MM.1S (cell line): ENCODE measurements at regions not wholly inside any gene's neighbourhood (a gene's known extent, or its start where the extent isn't known, plus 50 kb on each side); places are given as distances from the start of the nearest gene placed in this dataset.
"Not testable (repeated sequence)": the region's sequence is repeated elsewhere in the genome, so short reads cannot be mapped to it uniquely, and the experiment has no call there.

Experiments
- DNase-seq: peaks from one replicate; pipeline ENCODE4 v3.0.0-alpha.2; 2015
- H2AFZ ChIP-seq: fragments of 300-600 bp; sonication (generic); 2 replicates; pipeline ENCODE4 v1.6.0; 2016; ENCODE audit warnings: antibody characterized with exemption, low read length
- H3F3A ChIP-seq: fragments of 300-600 bp; sonication (generic); 2 replicates; pipeline ENCODE4 v1.6.1; 2016; ENCODE audit warnings: mild to moderate bottlenecking, antibody characterized with exemption, low read length, moderate library complexity, mixed read lengths; ENCODE audit not compliant: insufficient read depth
- H3K27ac ChIP-seq: fragments of 300-600 bp; sonication (generic); 2 replicates; pipeline ENCODE4 v1.5.1; 2016; ENCODE audit warnings: mild to moderate bottlenecking, low read length
- H3K27me3 ChIP-seq: fragments of 300-600 bp; sonication (generic); replicated peaks from 2 replicates; pipeline ENCODE4 v1.6.0; 2016; ENCODE audit warnings: low read length; ENCODE audit not compliant: insufficient read depth
- H3K36me3 ChIP-seq: fragments of 300-600 bp; sonication (generic); replicated peaks from 2 replicates; pipeline ENCODE4 v1.6.1; 2016; ENCODE audit warnings: mild to moderate bottlenecking, low read length, mixed read lengths; ENCODE audit not compliant: insufficient read depth
- H3K4me1 ChIP-seq: fragments of 300-600 bp; sonication (generic); 2 replicates; pipeline ENCODE4 v1.6.1; 2016; ENCODE audit warnings: low read length, mixed read lengths
- H3K4me2 ChIP-seq: fragments of 300-600 bp; sonication (generic); 2 replicates; pipeline ENCODE4 v1.6.0; 2016; ENCODE audit warnings: low read depth, low read length
- H3K4me3 ChIP-seq: fragments of 300-600 bp; sonication (generic); 2 replicates; pipeline ENCODE4 v1.5.1; 2016; ENCODE audit warnings: low read length, mixed read lengths
- H3K79me2 ChIP-seq: fragments of 300-600 bp; sonication (generic); 2 replicates; pipeline ENCODE4 v1.6.1; 2016; ENCODE audit warnings: mixed run types, low read length, mixed read lengths
- H3K9ac ChIP-seq: fragments of 300-600 bp; sonication (generic); 2 replicates; pipeline ENCODE4 v1.6.1; 2016; ENCODE audit warnings: low read length, mixed read lengths
- H3K9me2 ChIP-seq: fragments of 300-600 bp; sonication (generic); replicated peaks from 2 replicates; pipeline ENCODE4 v1.6.1; 2016; ENCODE audit warnings: mild to moderate bottlenecking, low read length, mixed read lengths; ENCODE audit not compliant: insufficient read depth
- H3K9me3 ChIP-seq: fragments of 300-600 bp; sonication (generic); replicated peaks from 2 replicates; pipeline ENCODE4 v1.6.1; 2016; ENCODE audit warnings: mild to moderate bottlenecking, low read length, mixed read lengths; ENCODE audit not compliant: insufficient read depth
- H4K20me1 ChIP-seq: fragments of 300-600 bp; sonication (generic); 2 replicates; pipeline ENCODE4 v1.6.1; 2016; ENCODE audit warnings: mild to moderate bottlenecking, low read length, moderate library complexity, mixed read lengths; ENCODE audit not compliant: insufficient read depth
- CTCF ChIP-seq: fragments of 300-600 bp; sonication (generic); IDR thresholded peaks from 2 replicates; pipeline ENCODE4 v1.5.1; 2016; ENCODE audit warnings: antibody characterized with exemption, low read length, mixed read lengths
- EZH2 ChIP-seq: fragments of 300-600 bp; sonication (generic); optimal IDR thresholded peaks from 2 replicates; pipeline ENCODE3; 2017; ENCODE audit warnings: low read depth, mild to moderate bottlenecking, antibody characterized with exemption, low read length, mixed read lengths
- EZH2phosphoT487 ChIP-seq: fragments of 300-600 bp; sonication (generic); IDR thresholded peaks from 2 replicates; pipeline ENCODE4 v1.6.1; 2018; ENCODE audit warnings: antibody characterized with exemption, low read length

- H3K9ac ChIP-seq: no peak overlapping the region
- H3K27ac ChIP-seq: no peak overlapping the region
- H3K27me3 ChIP-seq: no peaks in the 10 kb centered on the region
- TF ChIP-seq EZH2phosphoT487 (no peak), CTCF (no peak), EZH2 (no peak)
- no peaks in the 10 kb centered on the region for H3K36me3 ChIP-seq
- no peak overlapping the region for H3K4me3 ChIP-seq
- no peaks in the 10 kb centered on the region for H3K4me1 ChIP-seq
- no peaks in the 10 kb centered on the region for H3F3A ChIP-seq
- H3K9me3 ChIP-seq: no peaks in the 10 kb centered on the region
- no peaks in the 10 kb centered on the region for H4K20me1 ChIP-seq
- no peak overlapping the region for H3K4me2 ChIP-seq
- no peak overlapping the region for H2AFZ ChIP-seq
- H3K79me2 ChIP-seq: no peaks in the 10 kb centered on the region
- H3K9me2 ChIP-seq: no peaks in the 10 kb centered on the region
- no peak for DNase-seq
Observed at GRCh38 chrX:46173159-46173558, 372.1 kb downstream of the ZNF674 start.

GRCh38 chrX:46171457-46171856, 373.8 kb downstream of the ZNF674 start:
- DNase-seq, H3K36me3 ChIP-seq, H3F3A ChIP-seq, H2AFZ ChIP-seq, H3K9me2 ChIP-seq, H3K79me2 ChIP-seq, H3K9me3 ChIP-seq, H3K27me3 ChIP-seq, H3K4me3 ChIP-seq, H4K20me1 ChIP-seq, H3K4me1 ChIP-seq, H3K9ac ChIP-seq, H3K4me2 ChIP-seq, H3K27ac ChIP-seq: not testable (repeated sequence)

GRCh38 chrX:46169808-46170207, 375.4 kb downstream of the ZNF674 start:
- Histone ChIP-seq H3K4me2 (no peak overlapping the region), H3F3A (no peaks in the 10 kb centered on the region), H3K9ac (no peak overlapping the region), H4K20me1 (no peaks in the 10 kb centered on the region), H3K9me3 (no peaks in the 10 kb centered on the region), H2AFZ (no peak overlapping the region), H3K79me2 (no peaks in the 10 kb centered on the region), H3K4me3 (no peak overlapping the region), H3K27me3 (no peaks in the 10 kb centered on the region), H3K36me3 (no peaks in the 10 kb centered on the region), H3K9me2 (no peaks in the 10 kb centered on the region), H3K27ac (no peak overlapping the region), H3K4me1 (no peaks in the 10 kb centered on the region)
- DNase-seq: no peak
- no peak for TF ChIP-seq EZH2

- no peaks in the 10 kb centered on the region for H3K79me2 ChIP-seq
- H3F3A ChIP-seq: no peaks in the 10 kb centered on the region
- no peak for DNase-seq
- H3K27ac ChIP-seq: no peak overlapping the region
- H2AFZ ChIP-seq: no peak overlapping the region
- TF ChIP-seq CTCF (no peak), EZH2phosphoT487 (no peak), EZH2 (no peak)
- H4K20me1 ChIP-seq: no peaks in the 10 kb centered on the region
- H3K4me3 ChIP-seq: no peak overlapping the region
- no peaks in the 10 kb centered on the region for H3K36me3 ChIP-seq
- H3K9me3 ChIP-seq: no peaks in the 10 kb centered on the region
- H3K27me3 ChIP-seq: no peaks in the 10 kb centered on the region
- H3K4me1 ChIP-seq: no peaks in the 10 kb centered on the region
- no peak overlapping the region for H3K9ac ChIP-seq
- H3K4me2 ChIP-seq: no peak overlapping the region
- no peaks in the 10 kb centered on the region for H3K9me2 ChIP-seq
Observed at GRCh38 chrX:46168254-46168653, 377.0 kb downstream of the ZNF674 start.
